Right hindlimb (tissue), 1 donor: ENCODE measurements at regions not wholly inside any gene's neighbourhood (a gene's known extent, or its start where the extent isn't known, plus 50 kb on each side); places are given as distances from the start of the nearest gene placed in this dataset.

Source experiments
- DNase-seq: peaks from one replicate; pipeline ENCODE4 v3.0.0-alpha.2; 2018

DNA sequence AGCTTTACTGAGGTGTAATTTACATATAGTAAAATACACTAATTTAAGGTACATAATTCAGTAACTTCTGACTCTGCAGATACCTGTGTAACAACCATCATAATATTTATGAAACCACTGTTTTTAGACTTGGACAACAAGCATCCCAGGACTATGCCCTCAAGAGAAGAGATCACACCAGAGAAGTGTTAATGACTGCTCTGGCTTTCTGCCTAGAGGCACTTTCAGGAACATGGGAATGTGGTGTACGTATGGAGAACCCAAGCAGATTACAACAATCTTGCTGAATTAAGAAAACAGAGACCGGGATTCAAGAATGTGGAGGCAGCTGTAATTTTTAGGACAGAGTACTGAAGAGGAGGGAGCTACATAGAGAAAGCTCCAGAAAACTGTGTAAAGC is 475.2 kb downstream of the LPIN1 start:
- DNase-seq, result no peak

- no peak for DNase-seq
Observed at GRCh38 chr2:12222554-12222953, 476.1 kb downstream of the LPIN1 start.

DNA sequence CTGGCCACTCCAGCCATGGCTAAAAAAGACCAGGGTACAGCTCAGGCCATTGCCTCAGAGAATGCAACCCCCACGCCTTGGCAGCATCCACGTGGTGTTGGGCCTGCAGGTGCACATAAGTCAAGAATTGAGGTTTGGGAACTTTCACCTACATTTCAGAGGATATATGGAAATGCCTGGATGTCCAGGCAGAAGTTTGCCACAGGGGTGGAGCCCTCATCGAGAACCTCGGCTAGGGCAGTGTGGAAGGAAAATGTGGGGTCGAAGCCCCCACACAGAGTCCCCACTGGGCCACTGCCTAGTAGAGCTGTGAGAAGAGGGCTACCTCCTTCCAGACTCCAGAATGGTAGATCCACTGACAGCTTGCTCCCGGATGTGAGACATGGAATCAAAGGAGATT is 477.3 kb downstream of the LPIN1 start:
- no peak for DNase-seq

GRCh38 chr2:12226653-12227052 is 480.2 kb downstream of the LPIN1 start:
- no peak for DNase-seq

GRCh38 chr2:12227941-12228608 is 481.6 kb downstream of the LPIN1 start:
- DNase-seq, result no peak

GRCh38 chr2:12231288-12231687 is 484.9 kb downstream of the LPIN1 start:
- no peak for DNase-seq

GRCh38 chr2:12232876-12233275 is 483.9 kb upstream of the TRIB2 start:
- no peak for DNase-seq

GRCh38 chr2:12236136-12236844 is 480.4 kb upstream of the TRIB2 start:
- no peak for DNase-seq

DNA sequence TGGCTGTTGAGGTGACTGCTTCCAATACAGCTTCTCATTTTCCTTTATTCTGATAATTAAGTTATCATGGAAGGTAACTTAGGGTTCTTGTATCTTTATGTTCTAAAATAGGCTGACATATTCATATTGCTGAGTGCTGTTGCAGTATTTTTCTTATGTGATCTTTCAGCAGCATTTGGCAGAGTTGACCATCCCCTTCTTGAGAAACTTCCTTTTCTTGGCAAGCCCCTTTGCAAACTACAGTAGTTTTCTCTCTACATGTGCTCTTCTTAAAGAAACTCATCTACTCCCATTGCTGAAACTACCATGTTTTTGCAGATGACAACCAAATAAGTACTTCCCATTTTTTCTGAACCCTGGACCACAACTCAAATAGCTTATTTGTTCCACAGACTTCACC is 476.5 kb upstream of the TRIB2 start:
- DNase-seq, result no peak

DNA sequence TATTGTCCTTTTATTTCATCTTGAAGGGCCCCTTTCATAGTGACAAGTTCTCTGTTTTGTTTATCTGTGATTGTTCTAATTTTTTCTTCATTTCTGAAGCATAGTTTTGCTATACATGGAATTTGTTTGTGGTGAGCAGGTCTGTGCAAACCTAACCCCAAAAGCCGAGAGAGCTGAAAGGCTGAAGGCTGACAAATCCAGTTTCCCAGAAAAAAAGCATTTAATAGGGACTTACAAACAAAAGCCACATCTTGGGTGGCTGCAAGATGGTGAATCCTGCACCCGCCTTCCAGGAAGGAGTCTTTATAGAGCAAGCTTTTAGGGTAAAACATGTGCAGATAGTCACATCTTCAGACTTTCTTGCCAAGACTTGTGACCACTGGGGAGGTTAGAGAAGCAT is 473.4 kb upstream of the TRIB2 start:
- DNase-seq, result no peak

DNA sequence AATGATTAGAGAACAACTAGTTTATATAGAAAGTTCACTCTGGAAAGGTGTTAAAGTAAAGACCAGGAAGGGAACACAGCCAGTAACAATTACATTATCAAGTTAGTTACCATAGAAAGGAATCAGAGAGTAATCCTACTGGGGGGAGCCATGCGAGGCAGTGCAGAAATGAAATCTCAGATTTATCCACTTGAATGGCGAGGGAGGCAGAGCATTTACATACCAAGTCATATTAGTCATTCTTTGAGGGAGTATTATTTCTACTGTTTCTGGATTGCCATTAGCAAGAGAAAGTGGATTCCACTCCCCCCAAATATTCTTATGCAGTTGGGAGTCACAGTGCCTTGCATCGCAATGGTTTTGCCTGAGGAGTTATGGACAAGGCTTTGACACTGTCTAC is 472.7 kb upstream of the TRIB2 start:
- no peak for DNase-seq

- no peak for DNase-seq
Observed at GRCh38 chr2:12251121-12251520, 465.6 kb upstream of the TRIB2 start.

DNA sequence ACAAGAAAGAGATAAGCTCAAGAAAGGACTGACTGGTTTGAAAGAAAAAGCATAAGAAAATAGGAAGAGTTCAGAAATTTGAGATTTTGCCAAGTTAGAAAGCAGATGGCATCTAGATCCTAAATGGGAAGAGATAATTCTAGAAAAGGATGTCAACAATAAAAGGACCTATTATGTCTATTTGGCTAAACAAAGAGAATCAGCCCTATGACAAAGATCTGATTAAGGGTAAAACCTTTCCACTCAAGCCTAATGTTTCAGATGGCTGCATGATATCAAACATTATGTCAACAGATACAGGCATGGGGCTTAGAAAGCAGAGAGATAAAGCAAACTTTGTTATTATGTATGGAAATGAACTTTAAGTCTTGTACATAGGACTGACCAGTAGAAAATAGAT is 465.0 kb upstream of the TRIB2 start:
- DNase-seq, result no peak

GRCh38 chr2:12253167-12253778 is 463.5 kb upstream of the TRIB2 start:
- no peak for DNase-seq

DNA sequence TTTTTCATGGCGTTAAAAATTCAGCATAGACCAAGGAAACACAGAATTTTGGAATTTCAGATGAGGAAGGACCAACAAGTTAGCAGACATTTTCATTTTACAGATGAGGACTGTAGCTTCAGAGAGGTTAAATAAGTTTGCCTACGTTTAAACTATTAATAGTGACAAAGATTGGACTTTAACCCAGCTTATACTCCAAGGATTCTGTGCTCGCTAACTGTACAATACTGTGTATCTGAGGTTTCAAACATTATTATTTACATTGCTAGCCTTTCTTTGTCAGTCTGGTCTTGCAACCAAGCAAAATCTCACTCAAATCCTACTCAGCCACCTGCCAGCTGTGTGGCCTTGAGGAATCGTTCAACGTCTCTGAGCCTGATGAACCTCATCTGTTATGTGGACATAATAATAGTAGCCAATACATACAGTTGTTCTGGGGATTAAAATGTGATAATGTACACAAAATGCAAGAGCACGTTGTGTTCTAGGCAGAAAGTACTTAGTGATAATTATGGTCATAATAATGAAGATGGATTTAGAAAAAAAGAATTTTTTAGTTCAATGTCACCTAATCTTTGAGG is 462.4 kb upstream of the TRIB2 start:
- DNase-seq, result no peak

- DNase-seq, result no peak
Observed at GRCh38 chr2:12256206-12256605, 460.5 kb upstream of the TRIB2 start.

- peak; percentile 33 for DNase-seq
Observed at GRCh38 chr2:12257476-12257875, 459.3 kb upstream of the TRIB2 start.

DNA sequence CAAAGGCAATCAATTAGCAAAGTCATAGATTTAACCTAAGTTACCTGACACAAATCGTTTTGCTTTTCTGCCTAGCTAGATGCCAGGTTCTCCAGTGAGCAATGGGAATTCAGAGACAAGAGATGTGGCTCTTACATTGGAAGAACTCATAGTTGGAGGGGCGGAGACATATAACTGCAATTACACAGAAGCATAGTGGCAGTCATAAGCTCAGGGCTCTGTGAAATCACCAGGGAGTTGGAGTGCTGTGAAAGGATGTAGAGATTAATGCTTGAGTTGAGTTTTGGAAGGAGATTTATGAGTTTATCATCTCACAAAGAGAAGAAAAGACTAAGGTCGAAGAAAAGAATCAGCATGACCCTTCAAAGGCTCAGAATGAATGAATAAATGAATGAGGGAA is 457.2 kb upstream of the TRIB2 start:
- DNase-seq, result no peak

- DNase-seq, result no peak
Observed at GRCh38 chr2:12261986-12262680, 454.6 kb upstream of the TRIB2 start.

DNA sequence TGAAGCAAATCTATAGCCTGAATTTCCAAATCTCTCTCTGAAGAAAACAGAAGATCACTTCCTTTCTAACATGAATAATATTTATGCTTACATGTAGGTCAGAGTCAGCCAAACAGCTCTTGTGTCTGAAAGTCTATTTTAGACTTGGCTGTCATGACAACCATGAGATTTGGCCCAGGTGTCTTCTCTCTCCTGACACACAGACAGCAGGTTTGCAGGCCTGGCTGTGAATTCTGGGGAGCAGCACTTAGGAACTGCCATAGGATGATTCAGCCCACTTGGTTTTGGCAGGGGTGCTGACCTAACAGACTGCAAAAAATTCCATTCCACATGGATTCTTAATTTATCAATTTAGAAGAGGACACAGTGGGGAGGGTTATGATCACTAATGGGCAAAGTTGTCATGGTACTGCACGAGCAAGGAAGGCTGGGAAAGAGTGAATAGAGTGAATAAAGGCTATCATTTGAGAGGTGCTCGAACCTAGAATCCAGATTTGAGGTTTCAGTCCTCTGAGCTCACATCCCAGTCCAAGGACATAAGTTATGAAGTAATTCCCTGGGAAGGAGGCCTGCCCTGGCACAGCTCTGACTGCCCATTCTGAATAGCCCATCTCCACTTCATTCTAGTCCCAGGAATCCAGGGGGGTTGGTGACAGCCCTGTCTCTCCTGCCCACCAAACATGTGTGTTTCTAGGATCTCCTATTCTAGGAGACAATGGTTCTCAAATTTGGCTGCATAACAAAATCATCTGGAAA is 453.9 kb upstream of the TRIB2 start:
- DNase-seq, result peak; percentile 50

DNA sequence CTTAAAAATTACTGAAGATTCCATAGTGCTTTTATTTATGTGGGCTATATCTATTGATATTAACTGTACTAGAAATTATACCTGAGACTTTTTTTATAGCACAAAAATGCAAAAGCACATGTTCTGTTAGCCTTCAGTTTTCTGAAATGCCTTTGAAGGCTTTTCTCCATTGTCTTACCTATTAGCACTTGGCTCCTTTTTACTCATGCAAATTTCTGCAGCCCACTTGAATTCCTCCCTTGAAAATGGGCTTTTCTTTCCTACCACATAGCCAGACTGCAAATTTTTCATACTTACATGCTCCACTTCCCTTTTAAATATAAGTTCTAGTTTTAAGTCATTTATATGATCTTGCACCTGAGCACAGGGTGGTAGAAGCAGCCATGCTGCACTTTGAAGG is 453.0 kb upstream of the TRIB2 start:
- no peak for DNase-seq

GRCh38 chr2:12264146-12264545 is 452.6 kb upstream of the TRIB2 start:
- no peak for DNase-seq

GRCh38 chr2:12265646-12266045 is 451.1 kb upstream of the TRIB2 start:
- DNase-seq, result no peak
